Right lobe of liver (tissue), 6 donors: ENCODE measurements at regions not wholly inside any gene's neighbourhood (a gene's known extent, or its start where the extent isn't known, plus 50 kb on each side); places are given as distances from the start of the nearest gene placed in this dataset.

Experiments
- ATAC-seq, 4 donors: fragments of 200-7000 bp; cut with Tn5 transposase; one replicate each; pipeline ENCODE4 v1.9.1; 2020; ENCODE audit warnings: mild to moderate bottlenecking in 4 of 4, moderate library complexity in 4 of 4
- DNase-seq, 3 donors: peaks; one replicate each; pipeline ENCODE4 v3.0.0-alpha.2; 2020
- H3K27ac ChIP-seq, 3 donors: fragments of 200-600 bp; one replicate each; pipeline ENCODE4 v1.8.0; 2022
- H3K27me3 ChIP-seq, 2 donors: fragments of 200-600 bp; one replicate each; pipeline ENCODE4 v1.8.0; 2022
- H3K36me3 ChIP-seq, 4 donors: fragments of 200-600 bp; sonication (generic) in 1 of 4; one replicate each; pipeline versions ENCODE4 v1.5.1 to v1.8.0; 2017 to 2022; ENCODE audit warnings: control low read depth in 1 of 4
- H3K4me1 ChIP-seq, 4 donors: fragments of 200-600 bp; sonication (generic) in 1 of 4; one replicate each; pipeline versions ENCODE4 v1.5.1 to v1.8.0; 2017 to 2022; ENCODE audit warnings: control low read depth in 1 of 4
- H3K4me3 ChIP-seq, 3 donors: fragments of 200-600 bp; one replicate each; pipeline ENCODE4 v1.8.0; 2022
- H3K9me3 ChIP-seq, 4 donors: fragments of 200-600 bp; sonication (generic) in 1 of 4; one replicate each; pipeline versions ENCODE4 v1.5.1 to v1.8.0; 2017 to 2022; ENCODE audit warnings: control low read depth in 1 of 4
- CTCF ChIP-seq, 4 donors: fragments of 200-600 bp in 3 of 4; fragments of 450-650 bp in 1 of 4; IDR thresholded peaks; one replicate each; pipeline versions ENCODE4 v1.5.1 to v1.8.0; 2016 to 2022; ENCODE audit warnings: antibody characterized with exemption in 4 of 4, mild to moderate bottlenecking in 2 of 4
- POLR2A ChIP-seq: fragments of 450-650 bp; IDR thresholded peaks from one replicate; pipeline ENCODE4 v1.6.1; 2017; ENCODE audit warnings: antibody characterized with exemption, mild to moderate bottlenecking
- WGBS: methylation state at CpG from one replicate; pipeline ENCODE4 v1.1.6; 2018; ENCODE audit warnings: low coverage, low lambda C conversion rate; ENCODE audit not compliant: insufficient coverage; ENCODE audit errors: missing lambda C conversion rate; 5-methylcytosine and 5-hydroxymethylcytosine counted together
- intact Hi-C, 2 donors: fragments of 100-400 bp; cut with DNase I; formaldehyde crosslinking; loops; one replicate each; pipeline versions ENCODE4 v1.11.2 to v1.14.1; 2022
- donor health status: DM: no; HTN: yes; CAD: no.
- donor health status: DM: no; HTN: no; CAD: no.
- donor health status: DM: no; HTN: no; CAD: no.
- donor health status: DM: no; HTN: yes; CAD: no.
- donor health status: DM: no; HTN: yes; CAD: no.

DNA sequence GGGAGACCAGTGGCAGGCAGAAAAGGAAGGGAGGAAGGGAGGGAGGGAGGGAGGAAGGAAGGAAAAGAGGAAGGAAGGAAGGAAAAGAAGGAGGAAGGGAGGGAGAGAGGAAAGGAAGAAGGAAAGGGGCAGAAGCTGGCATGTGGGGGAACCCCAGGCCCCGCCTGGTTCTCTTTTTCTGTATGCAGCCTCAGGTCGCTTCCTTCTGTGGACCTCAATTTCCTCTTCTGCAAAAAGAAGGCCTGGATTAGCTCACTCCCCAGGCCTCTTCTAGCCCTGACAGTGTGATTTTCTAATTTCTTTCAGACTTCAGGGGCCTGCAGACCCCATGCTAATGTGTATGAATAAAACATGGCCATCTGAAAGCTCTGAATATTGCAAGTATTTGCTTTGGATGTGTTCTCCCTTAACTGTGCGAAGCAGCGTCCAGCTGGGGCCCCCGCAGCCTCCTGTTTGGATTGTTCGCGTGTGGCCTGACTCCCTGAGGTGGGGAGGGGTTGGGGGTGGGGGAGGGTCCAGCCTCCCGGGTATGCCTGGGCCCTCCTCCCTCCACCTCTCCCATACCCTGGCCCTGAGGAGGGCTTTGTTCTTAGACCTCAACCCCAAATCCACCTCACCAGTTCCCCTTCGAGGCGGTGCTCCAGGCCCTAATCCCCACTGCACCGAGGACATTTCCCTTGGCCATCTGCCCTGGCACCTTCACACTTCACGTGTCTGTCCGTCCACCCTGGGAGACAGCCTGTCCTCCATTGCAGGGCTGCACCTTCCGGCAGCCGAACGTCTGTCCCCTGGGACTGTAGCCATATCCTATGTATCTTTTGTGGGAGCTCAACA, 199.9 kb upstream of the ATP6AP2 start:
- H3K27ac ChIP-seq, result no peak overlapping the region
- H3K9me3 ChIP-seq, result no peaks in the 10 kb centered on the region
- ATAC-seq, result no peak
- no peaks in the 10 kb centered on the region for H3K27me3 ChIP-seq
- H3K36me3 ChIP-seq, result no peaks in the 10 kb centered on the region
- H3K4me1 ChIP-seq, result no peaks in the 10 kb centered on the region
- H3K4me3 ChIP-seq, result no peak overlapping the region
- TF ChIP-seq POLR2A (no peak), CTCF (IDR thresholded peaks at IDR 0.05) (no peak)
- WGBS, result 46% methylated on average over 16 of the region's 16 CpGs
- intact Hi-C loops, result no loop called here
- DNase-seq, result no peak

GRCh38 chrX:40377684-40378083, 203.1 kb upstream of the ATP6AP2 start:
- 86% methylated on average over 1 of the region's 1 CpG for WGBS
- Histone ChIP-seq H3K4me1 (no peaks in the 10 kb centered on the region), H3K36me3 (no peaks in the 10 kb centered on the region), H3K27me3 (no peaks in the 10 kb centered on the region), H3K4me3 (no peak overlapping the region), H3K27ac (no peak overlapping the region), H3K9me3 (no peaks in the 10 kb centered on the region)
- TF ChIP-seq CTCF (IDR thresholded peaks at IDR 0.05) (no peak), POLR2A (no peak)
- no peak for ATAC-seq
- intact Hi-C loops, result no loop called here
- DNase-seq, result no peak

GRCh38 chrX:40374486-40374885, 206.3 kb upstream of the ATP6AP2 start:
- H3K27ac ChIP-seq, result no peak overlapping the region
- ATAC-seq, result no peak
- TF ChIP-seq POLR2A (no peak), CTCF (IDR thresholded peaks at IDR 0.05) (no peak)
- intact Hi-C loops, result no loop called here
- H3K36me3 ChIP-seq, result no peaks in the 10 kb centered on the region
- no peaks in the 10 kb centered on the region for H3K27me3 ChIP-seq
- H3K4me3 ChIP-seq, result no peak overlapping the region
- no peaks in the 10 kb centered on the region for H3K4me1 ChIP-seq
- 71% methylated on average over 1 of the region's 2 CpGs for WGBS
- H3K9me3 ChIP-seq, result no peaks in the 10 kb centered on the region
- no peak for DNase-seq

GRCh38 chrX:40373641-40374040, 207.1 kb upstream of the ATP6AP2 start:
- Histone ChIP-seq H3K36me3 (no peaks in the 10 kb centered on the region), H3K27ac (no peak overlapping the region), H3K4me1 (no peaks in the 10 kb centered on the region), H3K27me3 (no peaks in the 10 kb centered on the region), H3K4me3 (no peak overlapping the region), H3K9me3 (no peaks in the 10 kb centered on the region)
- ATAC-seq (no peak), DNase-seq (no peak)
- TF ChIP-seq CTCF (IDR thresholded peaks at IDR 0.05) (no peak), POLR2A (no peak)
- intact Hi-C loops, result no loop called here
